AG10803 (cell line): ENCODE measurements at regions not wholly inside any gene's neighbourhood (a gene's known extent, or its start where the extent isn't known, plus 50 kb on each side); places are given as distances from the start of the nearest gene placed in this dataset.

Experiments
- DNase-seq: peaks from one replicate; pipeline ENCODE4 v3.0.0; 2010; ENCODE audit warnings: low read depth
- H3K4me3 ChIP-seq: 2 replicates; pipeline ENCODE4 v1.5.1; 2011; ENCODE audit warnings: mild to moderate bottlenecking, low read length, control low read depth
- CTCF ChIP-seq: conservative IDR thresholded peaks from 2 replicates; pipeline ENCODE4 v1.5.1; 2011; ENCODE audit warnings: mild to moderate bottlenecking, low read length, control low read depth, inconsistent platforms

DNA sequence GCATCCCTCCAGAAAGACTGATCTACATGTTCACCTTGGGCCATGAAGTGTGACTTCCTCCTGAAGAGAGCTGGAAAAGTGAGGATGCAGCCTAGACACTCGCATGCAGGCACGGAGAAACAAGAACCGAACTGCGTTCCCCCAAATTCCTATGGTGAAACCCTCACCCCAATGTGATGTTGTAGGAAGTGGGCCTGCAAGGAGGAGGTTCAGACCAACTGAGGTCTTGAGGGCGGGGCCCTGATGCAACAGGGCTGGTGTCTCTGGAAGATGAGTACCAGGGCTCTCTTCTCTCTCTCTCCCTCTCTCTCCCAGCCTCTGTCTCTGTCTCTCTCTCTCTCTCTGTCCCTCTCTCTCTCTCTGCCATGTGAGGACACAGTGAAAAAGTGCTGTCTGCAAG lies 501.1 kb downstream of the BRD1 start:
- no peak for DNase-seq
- no peak for TF ChIP-seq CTCF
- no peak overlapping the region for H3K4me3 ChIP-seq

GRCh38 chr22:49325531-49326395 lies 501.9 kb downstream of the BRD1 start:
- no peak overlapping the region for H3K4me3 ChIP-seq
- DNase-seq = no peak
- TF ChIP-seq CTCF = no peak

DNA sequence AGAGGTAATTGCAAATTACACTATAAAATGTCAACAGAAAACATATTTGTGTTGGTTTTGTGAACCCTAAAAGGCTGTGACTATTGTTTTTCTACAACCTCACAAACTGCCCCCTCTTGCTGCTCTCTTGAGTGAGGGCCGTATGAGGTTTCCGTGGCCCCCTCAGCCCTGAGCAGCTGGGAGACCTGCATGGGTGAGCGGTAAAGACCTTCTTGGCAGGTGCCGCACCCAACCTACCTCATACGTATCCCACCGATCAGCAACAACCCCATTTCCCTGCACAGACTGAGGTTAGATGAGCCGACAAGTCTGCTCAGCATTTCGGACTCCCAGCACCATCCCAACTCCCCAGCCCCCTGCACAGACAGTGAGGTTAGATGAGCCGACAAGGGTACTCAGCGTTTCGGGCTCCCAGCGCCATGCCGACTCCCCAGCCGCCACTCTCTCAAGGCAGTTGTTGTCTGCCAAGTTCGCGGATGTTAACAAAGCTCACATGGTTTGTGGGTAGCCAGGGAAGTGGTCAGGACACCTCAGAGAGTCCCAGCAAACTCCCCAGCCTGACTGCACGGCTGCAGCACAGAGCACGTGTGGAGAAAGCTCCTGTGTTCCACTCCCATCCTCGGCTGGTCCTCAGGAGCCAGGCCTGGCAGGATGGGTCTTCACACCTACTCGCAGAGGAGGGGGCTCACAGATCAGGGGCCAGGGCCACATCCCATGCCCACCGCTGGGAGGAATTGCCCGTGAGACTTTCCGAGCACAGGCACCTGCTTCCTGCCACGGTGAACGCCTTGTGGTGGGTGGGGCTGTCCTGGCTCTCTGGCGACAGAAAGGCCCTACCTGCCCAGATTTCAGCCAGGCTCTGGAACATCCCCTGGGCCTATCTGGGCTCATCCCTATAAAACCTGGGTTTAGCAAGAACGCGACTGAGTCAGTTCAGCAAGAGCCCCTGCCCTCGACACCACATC lies 502.9 kb downstream of the BRD1 start:
- no peak overlapping the region for H3K4me3 ChIP-seq
- TF ChIP-seq CTCF = no peak
- DNase-seq = no peak

DNA sequence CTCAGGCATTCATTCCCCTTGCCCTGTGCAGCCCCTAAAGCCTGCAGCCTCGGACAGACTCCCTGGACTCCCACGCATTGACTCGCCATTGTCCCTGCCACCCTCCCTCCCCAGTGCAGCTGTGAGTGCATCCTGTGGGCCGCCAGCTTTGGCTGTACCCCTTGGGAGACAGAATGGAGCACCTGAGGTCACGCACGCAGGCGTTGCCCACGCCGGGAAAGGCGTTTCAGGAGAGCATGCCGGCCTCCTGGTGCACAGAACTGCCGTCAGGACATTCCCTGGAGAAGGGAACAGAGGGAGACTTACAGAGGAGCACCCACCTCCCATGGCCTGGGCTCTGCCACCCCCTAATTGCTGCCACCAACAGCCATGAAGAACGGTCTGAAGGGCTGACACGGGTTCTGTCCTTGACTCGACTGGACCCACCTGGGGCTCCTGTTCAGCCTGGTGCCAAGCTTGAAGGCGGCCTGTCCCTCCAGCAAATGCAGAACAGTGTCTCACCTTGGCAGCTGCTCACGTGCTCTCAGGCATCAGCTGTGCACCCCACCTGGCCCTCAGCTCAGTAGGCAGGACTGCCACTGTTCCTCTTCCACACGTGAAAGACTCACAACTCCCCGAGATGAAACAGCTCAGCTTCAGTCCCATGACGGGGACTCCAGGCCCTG lies 503.8 kb downstream of the BRD1 start:
- TF ChIP-seq CTCF = no peak
- no peak for DNase-seq
- no peak overlapping the region for H3K4me3 ChIP-seq

DNA sequence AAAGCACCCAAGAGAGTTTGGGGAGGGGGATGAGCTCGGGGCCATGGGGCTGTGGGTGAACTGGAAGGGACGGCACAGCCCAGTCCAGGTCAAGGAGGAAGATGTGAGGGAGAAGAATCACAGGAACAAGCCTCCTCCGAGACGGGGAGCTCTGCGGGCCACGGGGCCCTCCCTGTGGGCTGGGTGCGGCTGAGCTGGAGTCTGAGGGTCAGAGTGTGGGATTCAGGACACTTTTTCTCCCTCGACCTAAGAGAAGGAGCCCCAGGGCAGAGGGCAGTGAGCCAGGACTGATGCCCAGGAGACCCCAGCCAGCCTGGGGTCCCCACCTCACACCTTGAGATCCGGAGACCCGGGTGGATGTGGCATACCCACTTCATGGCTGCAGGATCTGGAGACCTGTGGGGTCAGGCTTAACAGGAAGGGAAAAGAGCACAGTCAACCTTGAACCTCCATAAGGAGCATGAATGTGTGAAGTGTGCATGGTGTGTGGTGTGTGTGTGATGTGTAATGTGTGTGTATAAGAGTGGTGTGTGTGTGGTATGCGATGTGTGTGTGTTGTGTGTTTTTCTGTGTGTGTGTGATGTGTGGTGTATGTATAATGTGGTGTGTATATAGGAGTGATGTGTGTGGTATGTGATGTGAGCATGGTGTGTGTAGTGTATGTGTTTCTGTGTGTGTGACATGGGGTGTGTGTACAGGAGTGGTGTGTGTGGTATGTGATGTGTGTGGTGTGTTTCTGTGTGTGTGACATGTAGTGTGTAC lies 504.6 kb downstream of the BRD1 start:
- no peak for DNase-seq
- H3K4me3 ChIP-seq = no peak overlapping the region
- TF ChIP-seq CTCF = no peak

GRCh38 chr22:49322231-49322630 lies 505.4 kb downstream of the BRD1 start:
- DNase-seq = no peak
- no peak overlapping the region for H3K4me3 ChIP-seq
- no peak for TF ChIP-seq CTCF
